Stromal cell of bone marrow (primary cell): ENCODE measurements at regions not wholly inside any gene's neighbourhood (a gene's known extent, or its start where the extent isn't known, plus 50 kb on each side); places are given as distances from the start of the nearest gene placed in this dataset.

Source experiments
- DNase-seq: peaks from one replicate; pipeline ENCODE4 v3.0.0-alpha.2; 2012; ENCODE audit warnings: low read depth

- no peak for DNase-seq
Measured at GRCh38 chr10:61000769-61001730, 57.1 kb upstream of the RHOBTB1 start.

- no peak for DNase-seq
Measured at GRCh38 chr10:60998932-60999331, 54.9 kb upstream of the RHOBTB1 start.

- no peak for DNase-seq
Measured at GRCh38 chr10:60994128-60994527, 50.1 kb upstream of the RHOBTB1 start.
